Endothelial cell of umbilical vein (primary cell): ENCODE measurements at regions not wholly inside any gene's neighbourhood (a gene's known extent, or its start where the extent isn't known, plus 50 kb on each side); places are given as distances from the start of the nearest gene placed in this dataset.

Experiments
- BruUV-seq: library from RNA; stranded (reverse); fragments of 400-500 nt; replicated peaks from 2 replicates; lab custom pipeline; 2021; lab: Mats Ljungman, UMichigan
- CTCF ChIA-PET: fragments of 300-600, 350-600 bp; sonication (Branson Sonifier 250); formaldehyde crosslinking; loops from one replicate; lab custom pipeline; 2021; ENCODE audit warnings: antibody characterized with exemption, inconsistent platforms; lab: Charles Lee
- POLR2A ChIA-PET: fragments of 300-600, 350-600 bp; sonication (Branson Sonifier 250); formaldehyde crosslinking; loops from one replicate; lab custom pipeline; 2021; ENCODE audit warnings: antibody characterized with exemption, inconsistent platforms; lab: Charles Lee
- DNase-seq: peaks from one replicate; pipeline ENCODE4 v3.0.0-alpha.2; 2011; ENCODE audit warnings: low read depth, low spot score
- FAIRE-seq: peaks from 2 replicates; lab custom pipeline; 2011; peaks lifted over from hg19 to GRCh38; lab: Jason Lieb, UNC
- H2AFZ ChIP-seq: 2 replicates; pipeline ENCODE4 v1.6.0; 2012; ENCODE audit warnings: low read depth, low read length, control low read depth, inconsistent platforms
- H3K27ac ChIP-seq: 2 replicates; pipeline ENCODE4 v1.5.1; 2011; ENCODE audit warnings: low read depth, mild to moderate bottlenecking, control low read depth, low read length, moderate library complexity; ENCODE audit not compliant: insufficient read depth
- H3K27me3 ChIP-seq, 2 experiments: 2 replicates each; pipeline versions ENCODE4 v1.6.0 to v1.6.1; 2011; ENCODE audit warnings: low read length in 2 of 2, mixed read lengths in 1 of 2; ENCODE audit not compliant: control insufficient read depth in 2 of 2, insufficient read depth in 2 of 2
- H3K36me3 ChIP-seq, 2 experiments: 2 replicates in 1 of 2; 3 replicates in 1 of 2; pipeline ENCODE4 v1.5.1; 2011; ENCODE audit warnings: low read length in 2 of 2, mild to moderate bottlenecking in 1 of 2, moderate library complexity in 1 of 2; ENCODE audit not compliant: control insufficient read depth in 2 of 2, insufficient read depth in 2 of 2; ENCODE audit errors: extremely low read depth in 1 of 2
- H3K4me1 ChIP-seq: 3 replicates; pipeline ENCODE4 v1.5.1; 2011; ENCODE audit warnings: mild to moderate bottlenecking, low read length; ENCODE audit not compliant: control insufficient read depth, insufficient read depth; ENCODE audit errors: extremely low read depth
- H3K4me2 ChIP-seq: 2 replicates; pipeline ENCODE4 v1.6.1; 2011; ENCODE audit warnings: low read length, control low read depth, mixed read lengths; ENCODE audit not compliant: insufficient read depth
- H3K4me3 ChIP-seq, 3 experiments: fragments of 200-600 bp in 1 of 3; sonication (generic), shearing (Covaris generic) in 1 of 3; replicated peaks in 1 of 3; 2 replicates each; pipeline ENCODE4 v1.5.1; 2011 to 2016; ENCODE audit warnings: control low read depth in 3 of 3, low read length in 3 of 3, mild to moderate bottlenecking in 2 of 3, inconsistent platforms in 1 of 3, low read depth in 1 of 3, moderate library complexity in 1 of 3; ENCODE audit not compliant: insufficient read depth in 1 of 3
- H3K79me2 ChIP-seq: 2 replicates; pipeline ENCODE4 v1.6.0; 2012; ENCODE audit warnings: low read length, inconsistent platforms; ENCODE audit not compliant: control insufficient read depth, insufficient read depth
- H3K9ac ChIP-seq: replicated peaks from 2 replicates; pipeline ENCODE3; 2011; ENCODE audit warnings: low read length, control low read depth; ENCODE audit not compliant: insufficient read depth; ENCODE audit errors: extremely low read depth
- H3K9me1 ChIP-seq: replicated peaks from 3 replicates; pipeline ENCODE4 v1.6.0; 2011; ENCODE audit warnings: mild to moderate bottlenecking, low read length; ENCODE audit not compliant: control insufficient read depth, insufficient read depth; ENCODE audit errors: extremely low read depth
- H3K9me3 ChIP-seq: replicated peaks from 2 replicates; pipeline ENCODE4 v1.5.1; 2012; ENCODE audit warnings: low read length, inconsistent platforms; ENCODE audit not compliant: control insufficient read depth, insufficient read depth
- H4K20me1 ChIP-seq: replicated peaks from 2 replicates; pipeline ENCODE3; 2011; ENCODE audit warnings: mild to moderate bottlenecking, low read length; ENCODE audit not compliant: control insufficient read depth, insufficient read depth; ENCODE audit errors: extremely low read depth
- EZH2 ChIP-seq: IDR thresholded peaks from 2 replicates; pipeline ENCODE4 v1.6.1; 2012; ENCODE audit warnings: borderline replicate concordance, low read depth, mild to moderate bottlenecking, moderate library complexity, low read length, inconsistent platforms; ENCODE audit not compliant: severe bottlenecking
- FOS ChIP-seq: IDR thresholded peaks from 2 replicates; pipeline ENCODE4 v1.6.1; 2011; ENCODE audit warnings: mild to moderate bottlenecking, low read length, moderate library complexity, borderline replicate concordance; ENCODE audit not compliant: insufficient read depth
- GATA2 ChIP-seq: IDR thresholded peaks from 2 replicates; pipeline ENCODE4 v1.7.0; 2011; ENCODE audit warnings: low read depth, mild to moderate bottlenecking, moderate library complexity, mixed read lengths, low read length; ENCODE audit not compliant: insufficient read length, insufficient read depth
- JUN ChIP-seq: IDR thresholded peaks from 2 replicates; pipeline ENCODE4 v1.6.1; 2011; ENCODE audit warnings: borderline replicate concordance, low read depth; ENCODE audit not compliant: insufficient read length, insufficient read depth
- MYC ChIP-seq: IDR thresholded peaks from one replicate; pipeline ENCODE4 v1.6.1; 2011; ENCODE audit warnings: mild to moderate bottlenecking, low read depth, low read length
- POLR2A ChIP-seq: IDR thresholded peaks from 2 replicates; pipeline ENCODE4 v1.6.1; 2012; ENCODE audit warnings: low read depth, mild to moderate bottlenecking, control low read depth, low read length
- POLR2AphosphoS5 ChIP-seq: IDR thresholded peaks from 2 replicates; pipeline ENCODE4 v1.6.1; 2012; ENCODE audit warnings: low read depth, mild to moderate bottlenecking, control low read depth, low read length, moderate library complexity; ENCODE audit not compliant: insufficient read depth
- dilution Hi-C: fragments of 300-500 bp; cut with MboI; formaldehyde crosslinking; loops from one replicate; pipeline ENCODE4 v1.15.0; 2019; ENCODE audit warnings: low sequenced_read_pairs; ENCODE audit not compliant: extremely low pct_ligation_motif_present
- intact Hi-C: fragments of 100-400 bp; cut with micrococcal nuclease; formaldehyde crosslinking; loops from one replicate; pipeline ENCODE4 v1.10.0; 2022
- TF ChIP-seq, protein P1 (sequence below), 2 donors: IDR thresholded peaks; 1 replicate in 1 of 2; 2 replicates in 1 of 2; pipeline ENCODE4 v1.5.1; 2011; ENCODE audit warnings: low read length in 2 of 2, mild to moderate bottlenecking in 2 of 2, moderate library complexity in 2 of 2, control low read depth in 1 of 2, inconsistent platforms in 1 of 2, low read depth in 1 of 2; ENCODE audit not compliant: insufficient read depth in 1 of 2; ENCODE audit errors: extremely low read depth in 1 of 2
- TF ChIP-seq, protein P2 (sequence below): IDR thresholded peaks from 2 replicates; pipeline ENCODE4 v1.6.1; 2011; ENCODE audit not compliant: insufficient read depth, insufficient read length

DNA sequence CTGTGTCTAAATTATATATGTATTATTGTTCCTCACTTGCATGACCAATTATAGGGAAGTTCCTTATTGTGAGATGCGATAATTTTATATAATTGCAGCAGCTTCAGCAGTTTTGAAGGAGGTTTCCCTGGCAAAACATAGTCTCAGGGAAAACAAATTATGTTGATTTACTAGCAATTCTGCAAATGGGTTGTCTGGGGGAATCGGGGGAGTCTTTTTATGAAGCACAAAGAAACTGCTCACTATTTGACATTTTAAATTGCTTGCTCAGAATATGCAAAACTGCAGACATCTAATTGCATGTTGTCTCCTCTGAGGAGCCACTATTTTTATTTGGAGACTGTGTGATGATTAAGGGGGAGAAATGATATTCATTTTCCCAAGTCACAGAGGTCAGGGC lies 361.6 kb downstream of the YTHDC2 start:
- Histone ChIP-seq H3K9me3 (no peaks in the 10 kb centered on the region), H3K27ac (no peak overlapping the region), H3K4me3 (no peak overlapping the region), H2AFZ (no peak overlapping the region), H3K27me3 (no peaks in the 10 kb centered on the region), H3K79me2 (no peaks in the 10 kb centered on the region), H3K4me2 (no peak overlapping the region), H3K36me3 (no peaks in the 10 kb centered on the region), H3K4me1 (no peaks in the 10 kb centered on the region), H3K9me1 (no peaks in the 10 kb centered on the region), H4K20me1 (no peaks in the 10 kb centered on the region), H3K9ac (no peak overlapping the region)
- ChIA-PET CTCF (no interaction called here), POLR2A (no interaction called here)
- TF ChIP-seq POLR2AphosphoS5 (no peak), FOS (no peak), POLR2A (no peak), EZH2 (no peak), MYC (no peak), JUN (no peak), GATA2 (no peak)
- TF ChIP-seq, protein P1, sequence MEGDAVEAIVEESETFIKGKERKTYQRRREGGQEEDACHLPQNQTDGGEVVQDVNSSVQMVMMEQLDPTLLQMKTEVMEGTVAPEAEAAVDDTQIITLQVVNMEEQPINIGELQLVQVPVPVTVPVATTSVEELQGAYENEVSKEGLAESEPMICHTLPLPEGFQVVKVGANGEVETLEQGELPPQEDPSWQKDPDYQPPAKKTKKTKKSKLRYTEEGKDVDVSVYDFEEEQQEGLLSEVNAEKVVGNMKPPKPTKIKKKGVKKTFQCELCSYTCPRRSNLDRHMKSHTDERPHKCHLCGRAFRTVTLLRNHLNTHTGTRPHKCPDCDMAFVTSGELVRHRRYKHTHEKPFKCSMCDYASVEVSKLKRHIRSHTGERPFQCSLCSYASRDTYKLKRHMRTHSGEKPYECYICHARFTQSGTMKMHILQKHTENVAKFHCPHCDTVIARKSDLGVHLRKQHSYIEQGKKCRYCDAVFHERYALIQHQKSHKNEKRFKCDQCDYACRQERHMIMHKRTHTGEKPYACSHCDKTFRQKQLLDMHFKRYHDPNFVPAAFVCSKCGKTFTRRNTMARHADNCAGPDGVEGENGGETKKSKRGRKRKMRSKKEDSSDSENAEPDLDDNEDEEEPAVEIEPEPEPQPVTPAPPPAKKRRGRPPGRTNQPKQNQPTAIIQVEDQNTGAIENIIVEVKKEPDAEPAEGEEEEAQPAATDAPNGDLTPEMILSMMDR (IDR thresholded peaks at IDR 0.05; ENCODE audit: extremely low read depth in 1 of 2, insufficient read depth in 1 of 2, low read depth in 1 of 2, low read length in 2 of 2), result no peak
- TF ChIP-seq, protein P2, sequence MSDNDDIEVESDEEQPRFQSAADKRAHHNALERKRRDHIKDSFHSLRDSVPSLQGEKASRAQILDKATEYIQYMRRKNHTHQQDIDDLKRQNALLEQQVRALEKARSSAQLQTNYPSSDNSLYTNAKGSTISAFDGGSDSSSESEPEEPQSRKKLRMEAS, result no peak
- dilution Hi-C loops (no loop called here), intact Hi-C loops (no loop called here)
- BruUV-seq, result no TSS peak
- DNase-seq (no peak), FAIRE-seq (no peak)
